H1 (cell line): ENCODE measurements at regions not wholly inside any gene's neighbourhood (a gene's known extent, or its start where the extent isn't known, plus 50 kb on each side); places are given as distances from the start of the nearest gene placed in this dataset.

Source experiments
- BRCA1 ChIP-seq: IDR thresholded peaks from 2 replicates; pipeline ENCODE4 v1.6.1; 2012; ENCODE audit warnings: low read depth, low read length, improper control_type of control experiment
- HDAC2 ChIP-seq, 2 experiments: fragments of 300-600 bp in 1 of 2; sonication (generic) in 1 of 2; IDR thresholded peaks; 2 replicates each; pipeline ENCODE4 v1.6.1; 2011 to 2012; ENCODE audit warnings: low read depth in 2 of 2, low read length in 2 of 2, mild to moderate bottlenecking in 2 of 2, moderate library complexity in 2 of 2, borderline replicate concordance in 1 of 2, inconsistent platforms in 1 of 2
- RNF2 ChIP-seq: fragments of 200-900, 300-1000 bp; sonication (generic); IDR thresholded peaks from 2 replicates; pipeline ENCODE4 v1.7.1; 2016; ENCODE audit warnings: borderline replicate concordance, low read depth, mild to moderate bottlenecking, antibody characterized with exemption, low read length; ENCODE audit not compliant: poor library complexity, severe bottlenecking; ENCODE audit errors: missing control alignments
- TAF1 ChIP-seq: IDR thresholded peaks from 2 replicates; pipeline ENCODE4 v1.6.1; 2011; ENCODE audit warnings: mild to moderate bottlenecking, low read depth, low read length
- ZNF274 ChIP-seq: IDR thresholded peaks from 2 replicates; pipeline ENCODE4 v1.7.0; 2012; ENCODE audit warnings: low read length, borderline replicate concordance; ENCODE audit errors: extremely low read depth
- TF ChIP-seq, protein P1 (sequence below): fragments of 300-600 bp; sonication (generic); IDR thresholded peaks from 2 replicates; pipeline ENCODE4 v1.7.1; 2012; ENCODE audit warnings: low read length, moderate library complexity, mild to moderate bottlenecking, inconsistent platforms; ENCODE audit not compliant: insufficient replicate concordance

- TF ChIP-seq, protein P1, sequence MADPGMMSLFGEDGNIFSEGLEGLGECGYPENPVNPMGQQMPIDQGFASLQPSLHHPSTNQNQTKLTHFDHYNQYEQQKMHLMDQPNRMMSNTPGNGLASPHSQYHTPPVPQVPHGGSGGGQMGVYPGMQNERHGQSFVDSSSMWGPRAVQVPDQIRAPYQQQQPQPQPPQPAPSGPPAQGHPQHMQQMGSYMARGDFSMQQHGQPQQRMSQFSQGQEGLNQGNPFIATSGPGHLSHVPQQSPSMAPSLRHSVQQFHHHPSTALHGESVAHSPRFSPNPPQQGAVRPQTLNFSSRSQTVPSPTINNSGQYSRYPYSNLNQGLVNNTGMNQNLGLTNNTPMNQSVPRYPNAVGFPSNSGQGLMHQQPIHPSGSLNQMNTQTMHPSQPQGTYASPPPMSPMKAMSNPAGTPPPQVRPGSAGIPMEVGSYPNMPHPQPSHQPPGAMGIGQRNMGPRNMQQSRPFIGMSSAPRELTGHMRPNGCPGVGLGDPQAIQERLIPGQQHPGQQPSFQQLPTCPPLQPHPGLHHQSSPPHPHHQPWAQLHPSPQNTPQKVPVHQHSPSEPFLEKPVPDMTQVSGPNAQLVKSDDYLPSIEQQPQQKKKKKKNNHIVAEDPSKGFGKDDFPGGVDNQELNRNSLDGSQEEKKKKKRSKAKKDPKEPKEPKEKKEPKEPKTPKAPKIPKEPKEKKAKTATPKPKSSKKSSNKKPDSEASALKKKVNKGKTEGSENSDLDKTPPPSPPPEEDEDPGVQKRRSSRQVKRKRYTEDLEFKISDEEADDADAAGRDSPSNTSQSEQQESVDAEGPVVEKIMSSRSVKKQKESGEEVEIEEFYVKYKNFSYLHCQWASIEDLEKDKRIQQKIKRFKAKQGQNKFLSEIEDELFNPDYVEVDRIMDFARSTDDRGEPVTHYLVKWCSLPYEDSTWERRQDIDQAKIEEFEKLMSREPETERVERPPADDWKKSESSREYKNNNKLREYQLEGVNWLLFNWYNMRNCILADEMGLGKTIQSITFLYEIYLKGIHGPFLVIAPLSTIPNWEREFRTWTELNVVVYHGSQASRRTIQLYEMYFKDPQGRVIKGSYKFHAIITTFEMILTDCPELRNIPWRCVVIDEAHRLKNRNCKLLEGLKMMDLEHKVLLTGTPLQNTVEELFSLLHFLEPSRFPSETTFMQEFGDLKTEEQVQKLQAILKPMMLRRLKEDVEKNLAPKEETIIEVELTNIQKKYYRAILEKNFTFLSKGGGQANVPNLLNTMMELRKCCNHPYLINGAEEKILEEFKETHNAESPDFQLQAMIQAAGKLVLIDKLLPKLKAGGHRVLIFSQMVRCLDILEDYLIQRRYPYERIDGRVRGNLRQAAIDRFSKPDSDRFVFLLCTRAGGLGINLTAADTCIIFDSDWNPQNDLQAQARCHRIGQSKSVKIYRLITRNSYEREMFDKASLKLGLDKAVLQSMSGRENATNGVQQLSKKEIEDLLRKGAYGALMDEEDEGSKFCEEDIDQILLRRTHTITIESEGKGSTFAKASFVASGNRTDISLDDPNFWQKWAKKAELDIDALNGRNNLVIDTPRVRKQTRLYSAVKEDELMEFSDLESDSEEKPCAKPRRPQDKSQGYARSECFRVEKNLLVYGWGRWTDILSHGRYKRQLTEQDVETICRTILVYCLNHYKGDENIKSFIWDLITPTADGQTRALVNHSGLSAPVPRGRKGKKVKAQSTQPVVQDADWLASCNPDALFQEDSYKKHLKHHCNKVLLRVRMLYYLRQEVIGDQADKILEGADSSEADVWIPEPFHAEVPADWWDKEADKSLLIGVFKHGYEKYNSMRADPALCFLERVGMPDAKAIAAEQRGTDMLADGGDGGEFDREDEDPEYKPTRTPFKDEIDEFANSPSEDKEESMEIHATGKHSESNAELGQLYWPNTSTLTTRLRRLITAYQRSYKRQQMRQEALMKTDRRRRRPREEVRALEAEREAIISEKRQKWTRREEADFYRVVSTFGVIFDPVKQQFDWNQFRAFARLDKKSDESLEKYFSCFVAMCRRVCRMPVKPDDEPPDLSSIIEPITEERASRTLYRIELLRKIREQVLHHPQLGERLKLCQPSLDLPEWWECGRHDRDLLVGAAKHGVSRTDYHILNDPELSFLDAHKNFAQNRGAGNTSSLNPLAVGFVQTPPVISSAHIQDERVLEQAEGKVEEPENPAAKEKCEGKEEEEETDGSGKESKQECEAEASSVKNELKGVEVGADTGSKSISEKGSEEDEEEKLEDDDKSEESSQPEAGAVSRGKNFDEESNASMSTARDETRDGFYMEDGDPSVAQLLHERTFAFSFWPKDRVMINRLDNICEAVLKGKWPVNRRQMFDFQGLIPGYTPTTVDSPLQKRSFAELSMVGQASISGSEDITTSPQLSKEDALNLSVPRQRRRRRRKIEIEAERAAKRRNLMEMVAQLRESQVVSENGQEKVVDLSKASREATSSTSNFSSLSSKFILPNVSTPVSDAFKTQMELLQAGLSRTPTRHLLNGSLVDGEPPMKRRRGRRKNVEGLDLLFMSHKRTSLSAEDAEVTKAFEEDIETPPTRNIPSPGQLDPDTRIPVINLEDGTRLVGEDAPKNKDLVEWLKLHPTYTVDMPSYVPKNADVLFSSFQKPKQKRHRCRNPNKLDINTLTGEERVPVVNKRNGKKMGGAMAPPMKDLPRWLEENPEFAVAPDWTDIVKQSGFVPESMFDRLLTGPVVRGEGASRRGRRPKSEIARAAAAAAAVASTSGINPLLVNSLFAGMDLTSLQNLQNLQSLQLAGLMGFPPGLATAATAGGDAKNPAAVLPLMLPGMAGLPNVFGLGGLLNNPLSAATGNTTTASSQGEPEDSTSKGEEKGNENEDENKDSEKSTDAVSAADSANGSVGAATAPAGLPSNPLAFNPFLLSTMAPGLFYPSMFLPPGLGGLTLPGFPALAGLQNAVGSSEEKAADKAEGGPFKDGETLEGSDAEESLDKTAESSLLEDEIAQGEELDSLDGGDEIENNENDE = no peak
- no peak for TF ChIP-seq HDAC2 (IDR thresholded peaks at IDR 0.05; ENCODE audit: borderline replicate concordance in 1 of 2, low read depth in 2 of 2, low read length in 2 of 2)
- TF ChIP-seq RNF2 = no peak
- no peak for TF ChIP-seq BRCA1
- no peak for TF ChIP-seq ZNF274
- TF ChIP-seq TAF1 = no peak
These were observed 73.1 kb upstream of the UCN3 start (continued) for GRCh38 chr10:5291501-5292195.
